ENCODE measurements at regions not wholly inside any gene's neighbourhood (a gene's known extent, or its start where the extent isn't known, plus 50 kb on each side); places are given as distances from the start of the nearest gene placed in this dataset.

- Histone ChIP-seq H3K27ac (no peak overlapping the region), H3K9me3 (no peaks in the 10 kb centered on the region)
- no peak for TF ChIP-seq POLR2A (IDR thresholded peaks at IDR 0.05)
- TF ChIP-seq, protein P1, sequence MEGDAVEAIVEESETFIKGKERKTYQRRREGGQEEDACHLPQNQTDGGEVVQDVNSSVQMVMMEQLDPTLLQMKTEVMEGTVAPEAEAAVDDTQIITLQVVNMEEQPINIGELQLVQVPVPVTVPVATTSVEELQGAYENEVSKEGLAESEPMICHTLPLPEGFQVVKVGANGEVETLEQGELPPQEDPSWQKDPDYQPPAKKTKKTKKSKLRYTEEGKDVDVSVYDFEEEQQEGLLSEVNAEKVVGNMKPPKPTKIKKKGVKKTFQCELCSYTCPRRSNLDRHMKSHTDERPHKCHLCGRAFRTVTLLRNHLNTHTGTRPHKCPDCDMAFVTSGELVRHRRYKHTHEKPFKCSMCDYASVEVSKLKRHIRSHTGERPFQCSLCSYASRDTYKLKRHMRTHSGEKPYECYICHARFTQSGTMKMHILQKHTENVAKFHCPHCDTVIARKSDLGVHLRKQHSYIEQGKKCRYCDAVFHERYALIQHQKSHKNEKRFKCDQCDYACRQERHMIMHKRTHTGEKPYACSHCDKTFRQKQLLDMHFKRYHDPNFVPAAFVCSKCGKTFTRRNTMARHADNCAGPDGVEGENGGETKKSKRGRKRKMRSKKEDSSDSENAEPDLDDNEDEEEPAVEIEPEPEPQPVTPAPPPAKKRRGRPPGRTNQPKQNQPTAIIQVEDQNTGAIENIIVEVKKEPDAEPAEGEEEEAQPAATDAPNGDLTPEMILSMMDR (IDR thresholded peaks at IDR 0.05) = no peak
These were observed 314.7 kb downstream of the HAPSTR1 start for GRCh38 chr16:9406038-9406712.

DNA sequence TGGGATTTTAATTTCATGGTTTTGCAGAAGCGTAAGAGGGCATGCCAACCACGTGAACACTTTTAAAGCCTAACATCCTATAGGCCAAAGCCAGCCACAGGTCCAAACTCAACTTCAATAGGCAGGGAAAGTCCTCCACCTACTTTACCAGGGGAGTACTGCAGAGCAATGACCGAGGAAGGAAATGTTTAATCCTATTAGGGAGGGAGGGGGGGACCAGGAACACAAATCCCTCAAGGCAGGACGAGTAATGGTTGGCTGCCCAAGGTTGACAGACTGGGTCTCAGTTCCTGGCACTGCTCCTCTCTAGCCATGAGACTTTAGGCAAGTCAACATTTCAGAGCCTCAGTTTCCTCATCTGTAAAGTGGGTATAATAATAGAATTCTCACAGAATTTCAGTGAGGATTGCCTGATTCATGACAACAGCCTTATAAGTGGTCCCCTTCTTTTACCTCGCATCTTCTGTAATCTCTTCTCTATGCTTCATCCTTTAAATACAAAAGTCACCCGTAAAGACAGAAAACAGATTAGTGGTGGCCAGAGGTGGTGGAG, 315.8 kb downstream of the HAPSTR1 start:
- no peaks in the 10 kb centered on the region for H3K27me3 ChIP-seq
- H3K4me1 ChIP-seq = no peaks in the 10 kb centered on the region
- H3K27ac ChIP-seq = no peak overlapping the region
- no peak for DNase-seq
- TF ChIP-seq, protein P1 (IDR thresholded peaks at IDR 0.05) = no peak
- no peak for TF ChIP-seq POLR2A (IDR thresholded peaks at IDR 0.05)
- H3K36me3 ChIP-seq = no peaks in the 10 kb centered on the region
- no peak overlapping the region for H3K4me3 ChIP-seq
- no peaks in the 10 kb centered on the region for H3K9me3 ChIP-seq

More at GRCh38 chr16:9406038-9406712, 314.7 kb downstream of the HAPSTR1 start:
- no peak overlapping the region for H3K4me3 ChIP-seq
- H3K36me3 ChIP-seq = no peaks in the 10 kb centered on the region
- no peaks in the 10 kb centered on the region for H3K27me3 ChIP-seq
- no peaks in the 10 kb centered on the region for H3K4me1 ChIP-seq
- DNase-seq = no peak

DNA sequence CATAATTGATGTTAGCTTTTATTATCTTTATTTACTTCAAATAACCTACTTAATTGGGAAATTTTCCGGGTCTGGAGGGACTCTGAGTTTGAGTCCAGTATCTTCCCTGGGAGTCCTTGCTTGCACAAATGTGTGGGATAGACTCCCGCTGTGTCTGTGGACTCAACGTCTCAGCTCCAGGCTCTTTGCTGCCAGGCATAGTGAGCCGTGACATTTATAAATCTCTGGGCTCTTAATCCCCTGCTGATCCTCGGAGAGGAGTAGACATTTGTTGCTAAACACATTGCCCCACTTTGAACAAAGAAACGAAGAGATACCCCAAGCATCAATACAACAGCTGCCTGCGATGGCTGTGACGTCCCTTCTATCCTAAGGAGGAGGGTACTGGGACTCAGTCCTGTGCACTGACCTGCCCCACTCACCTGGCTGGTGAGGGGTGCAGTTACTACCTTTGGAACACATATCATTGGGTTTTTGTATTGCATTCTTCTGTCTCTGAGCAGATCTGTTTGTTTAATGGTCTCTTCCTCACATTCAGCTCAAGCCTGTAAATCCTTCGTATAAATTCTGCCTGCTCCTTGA, 316.9 kb downstream of the HAPSTR1 start:
- no peak for TF ChIP-seq POLR2A (IDR thresholded peaks at IDR 0.05)
- TF ChIP-seq, protein P1 (IDR thresholded peaks at IDR 0.05) = no peak
- Histone ChIP-seq H3K36me3 (no peaks in the 10 kb centered on the region), H3K9me3 (no peaks in the 10 kb centered on the region), H3K4me3 (no peak overlapping the region), H3K27me3 (no peaks in the 10 kb centered on the region), H3K27ac (no peak overlapping the region), H3K4me1 (no peaks in the 10 kb centered on the region)
- DNase-seq = no peak

DNA sequence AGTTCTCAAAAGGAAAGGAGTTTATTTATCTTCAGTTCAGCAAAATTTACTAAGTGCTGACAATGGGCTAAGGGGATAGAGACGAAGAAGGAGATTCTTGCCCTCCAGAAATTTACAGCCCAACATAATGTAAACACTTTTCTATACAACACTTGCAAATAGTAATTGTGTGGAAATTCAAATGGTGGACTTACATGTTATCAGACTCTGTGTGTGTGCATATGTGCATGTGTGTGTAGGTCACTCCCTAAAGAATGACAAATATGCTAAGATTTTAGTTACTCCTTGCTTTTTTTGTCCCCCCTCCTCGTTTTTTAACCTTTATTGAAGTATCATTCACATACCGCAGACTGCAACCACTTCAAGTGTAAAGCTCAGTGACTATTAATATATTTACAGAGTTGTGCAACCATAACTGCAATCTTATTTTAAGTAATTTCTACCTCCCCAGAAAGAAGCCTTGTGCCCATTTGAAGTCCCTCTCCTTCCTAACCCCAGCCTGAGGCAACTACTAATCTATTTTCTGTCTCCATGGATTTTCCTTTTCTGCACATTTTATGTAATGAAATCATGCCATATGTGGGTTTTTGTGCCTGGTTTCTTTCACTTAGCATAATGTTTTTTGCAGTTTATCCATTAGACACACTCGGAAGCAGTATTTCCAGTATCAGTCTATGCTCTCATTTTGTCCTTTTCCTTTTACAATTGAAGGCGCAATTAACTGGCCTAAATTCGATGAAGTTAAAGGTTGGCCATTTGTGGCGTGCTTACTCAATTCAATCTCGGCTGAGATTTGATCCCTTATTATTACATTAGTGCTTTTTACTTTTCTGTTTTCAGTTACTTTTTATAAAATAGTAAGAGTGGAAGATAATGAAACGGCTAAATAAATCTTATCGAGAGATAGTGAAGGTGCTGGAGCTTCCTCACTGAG, 318.4 kb downstream of the HAPSTR1 start:
- Histone ChIP-seq H3K4me3 (no peak overlapping the region), H3K27ac (no peak overlapping the region), H3K4me1 (no peaks in the 10 kb centered on the region), H3K36me3 (no peaks in the 10 kb centered on the region), H3K9me3 (no peaks in the 10 kb centered on the region), H3K27me3 (no peaks in the 10 kb centered on the region)
- no peak for TF ChIP-seq POLR2A (IDR thresholded peaks at IDR 0.05)
- TF ChIP-seq, protein P1 (IDR thresholded peaks at IDR 0.05) = no peak
- DNase-seq = no peak

- H3K27me3 ChIP-seq = no peaks in the 10 kb centered on the region
- TF ChIP-seq, protein P1 (IDR thresholded peaks at IDR 0.05) = no peak
- no peak for TF ChIP-seq POLR2A (IDR thresholded peaks at IDR 0.05)
- H3K27ac ChIP-seq = no peak overlapping the region
- no peaks in the 10 kb centered on the region for H3K4me1 ChIP-seq
- no peak for DNase-seq
- H3K9me3 ChIP-seq = no peaks in the 10 kb centered on the region
- H3K4me3 ChIP-seq = no peak overlapping the region
- no peaks in the 10 kb centered on the region for H3K36me3 ChIP-seq
These were observed 320.0 kb downstream of the HAPSTR1 start for GRCh38 chr16:9411426-9411825.
